NCI-H510A treated with DMSO at 0.1 percent for 48 hours (cell line): ENCODE measurements at regions not wholly inside any gene's neighbourhood (a gene's known extent, or its start where the extent isn't known, plus 50 kb on each side); places are given as distances from the start of the nearest gene placed in this dataset.

Source experiments
- DNase-seq: peaks from one replicate; lab custom pipeline; 2025; lab: John Stamatoyannopoulos, UW

DNA sequence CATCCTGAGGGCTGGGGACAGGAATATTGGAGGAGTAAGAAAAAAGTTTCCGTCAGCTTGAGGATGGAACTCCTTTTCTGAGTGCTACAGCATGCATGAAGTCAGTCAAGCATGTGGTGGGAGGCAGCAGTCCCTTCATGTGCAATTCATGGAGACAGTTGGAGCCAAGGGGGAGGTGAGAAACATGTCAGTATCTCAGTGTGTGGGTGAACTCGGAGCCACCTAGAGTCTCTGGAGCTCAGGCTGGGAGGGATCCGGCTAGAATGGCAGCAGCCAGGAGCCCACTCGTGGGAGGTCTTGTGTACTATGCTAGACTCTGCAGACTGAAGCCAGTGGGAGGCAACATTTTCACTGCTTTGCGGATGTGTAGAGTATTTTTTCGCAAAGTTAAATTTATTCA lies 60.3 kb downstream of the AVPR1A start:
- no peak for DNase-seq

DNA sequence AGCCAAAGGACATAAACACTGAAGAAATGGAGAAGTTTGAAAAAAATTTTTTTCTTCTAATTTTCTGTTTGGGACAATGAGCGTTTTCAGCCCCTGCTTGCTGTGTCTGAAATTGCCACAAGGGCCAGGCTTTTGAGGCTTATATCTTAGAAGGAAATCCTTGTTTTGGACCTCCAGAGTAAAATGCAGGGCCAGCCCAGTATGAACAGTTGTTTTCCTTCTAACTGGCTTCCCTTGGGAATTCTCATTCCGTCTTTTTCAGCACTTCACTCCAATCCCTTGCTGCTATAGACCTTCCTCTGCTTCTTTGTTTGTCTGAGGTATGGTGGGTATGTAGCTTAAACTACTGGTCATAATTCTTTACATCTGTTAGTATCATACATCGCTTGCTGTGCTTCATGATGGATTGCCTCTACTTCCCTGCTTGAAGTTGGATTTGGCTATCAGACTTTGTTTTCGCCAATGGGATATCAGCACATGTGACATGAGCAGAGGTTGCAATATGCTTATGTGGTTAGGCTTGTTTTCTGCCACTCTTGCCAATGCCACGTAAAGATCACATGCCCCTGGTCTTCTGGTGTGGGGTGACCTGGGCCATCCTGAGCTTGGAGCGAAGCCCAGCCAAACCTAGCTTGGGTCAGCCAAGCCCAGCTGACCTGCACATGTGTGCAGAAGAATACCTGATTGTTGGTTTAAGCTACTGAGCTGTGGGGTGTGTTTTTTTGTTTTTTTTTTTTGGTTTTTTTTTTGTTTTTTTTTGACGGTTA lies 64.7 kb downstream of the AVPR1A start:
- no peak for DNase-seq

DNA sequence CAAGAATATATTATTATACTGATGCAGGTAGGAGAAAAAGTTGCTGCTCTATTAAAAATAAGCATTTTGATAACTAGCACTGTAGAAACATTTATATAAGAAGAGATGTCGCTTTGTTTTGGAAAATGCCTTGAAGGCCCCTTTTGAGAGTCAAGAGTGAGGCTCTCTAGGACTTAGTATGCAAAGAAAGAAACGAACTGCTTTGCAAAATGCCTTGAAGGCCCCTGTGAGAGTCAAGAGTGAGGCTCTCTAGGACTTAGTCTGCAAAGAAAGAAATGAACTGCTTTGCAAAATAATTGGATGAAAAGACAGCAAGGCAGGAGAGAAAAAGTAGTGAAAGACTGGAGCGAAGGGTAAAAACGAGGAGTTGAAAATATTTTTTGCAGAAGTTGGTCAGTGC lies 65.9 kb downstream of the AVPR1A start:
- DNase-seq = no peak

DNA sequence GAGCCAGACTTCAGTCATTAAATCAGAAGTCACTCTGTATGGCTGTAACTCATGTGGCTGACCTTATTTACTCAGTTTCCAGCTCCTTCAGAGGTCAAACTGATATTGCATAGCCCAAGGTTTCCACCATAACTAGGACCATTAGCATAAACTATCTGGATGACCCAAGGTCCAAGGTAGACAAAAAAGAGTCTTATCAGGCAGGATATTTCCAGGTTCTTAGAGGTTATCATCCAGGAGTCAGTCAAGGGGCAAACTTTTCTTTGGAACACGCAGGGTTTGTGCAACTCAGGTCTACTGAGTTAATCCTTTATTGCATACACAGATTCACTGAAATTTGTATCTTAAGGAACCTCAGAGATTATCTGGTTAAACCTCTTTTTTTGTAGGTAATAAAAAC lies 66.5 kb downstream of the AVPR1A start:
- no peak for DNase-seq

DNA sequence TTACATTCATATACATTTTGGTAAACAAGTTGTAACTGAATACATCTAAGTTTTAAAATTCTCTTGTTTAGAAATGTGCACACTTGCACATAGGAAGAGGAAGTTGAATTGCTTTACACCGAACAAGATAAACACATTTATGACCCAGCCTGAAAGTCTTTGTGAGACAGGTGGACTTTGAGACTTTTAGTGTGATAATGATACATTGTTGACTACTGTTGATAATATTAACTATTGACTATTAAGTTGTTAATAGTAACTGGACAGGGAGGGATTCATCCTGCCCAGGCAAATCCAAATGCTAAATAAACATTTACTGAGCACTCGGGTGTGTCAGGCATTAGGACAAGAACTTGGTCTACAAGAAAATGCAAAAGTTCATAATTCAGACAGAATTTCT lies 68.0 kb downstream of the AVPR1A start:
- DNase-seq = no peak

DNA sequence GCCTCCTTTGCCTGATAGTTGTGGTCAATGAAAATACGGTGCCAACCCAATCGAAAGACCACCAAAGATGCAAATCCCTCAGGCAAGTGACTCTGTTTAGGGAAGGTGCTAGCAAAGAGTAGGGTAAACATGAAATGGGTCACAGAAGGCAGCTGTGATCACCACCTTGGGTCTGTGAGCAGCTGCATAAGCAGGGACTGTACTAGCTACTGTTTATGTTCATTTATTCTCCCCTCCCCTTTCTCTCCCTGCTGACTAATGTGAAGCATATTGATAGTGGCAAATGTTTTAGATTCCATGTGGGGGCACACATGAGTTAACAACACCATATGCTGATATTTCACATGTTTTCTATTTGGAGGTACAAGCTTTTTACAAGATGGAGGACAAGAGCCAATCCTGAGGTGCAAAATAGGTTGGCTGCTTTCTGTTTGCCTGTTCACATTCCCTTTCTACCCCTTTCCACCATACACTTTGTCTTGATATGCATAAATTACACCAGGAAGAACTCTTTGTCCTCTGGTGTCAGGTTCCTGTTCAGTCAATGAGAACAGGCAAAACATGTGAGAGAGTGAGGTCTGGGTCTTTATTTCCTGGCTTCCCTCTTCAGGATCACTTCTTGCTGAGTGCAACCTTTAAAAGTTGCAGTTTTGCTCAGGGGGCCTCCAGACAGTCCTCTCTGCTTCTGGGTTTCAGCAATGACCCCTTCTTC lies 71.1 kb downstream of the AVPR1A start:
- DNase-seq = peak; percentile 74

DNA sequence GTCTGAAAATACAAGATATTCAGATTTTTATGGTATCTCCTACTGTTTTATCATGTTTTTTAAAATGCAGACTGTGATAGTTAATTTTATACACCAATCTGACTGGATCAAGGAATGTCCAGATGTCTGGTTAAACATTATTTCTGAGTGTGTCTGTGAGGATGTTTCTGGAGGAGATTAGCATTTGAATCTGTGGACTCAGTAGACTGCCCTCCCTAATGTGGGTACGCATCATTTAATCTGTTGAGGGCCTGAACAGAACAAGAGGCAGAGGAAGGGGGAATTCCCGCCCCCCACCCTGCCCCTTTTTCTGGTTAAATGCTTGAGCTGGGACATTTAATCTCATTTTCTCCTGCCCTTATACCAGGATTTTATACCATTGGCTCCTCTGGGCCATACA lies 72.1 kb downstream of the AVPR1A start:
- DNase-seq = no peak

DNA sequence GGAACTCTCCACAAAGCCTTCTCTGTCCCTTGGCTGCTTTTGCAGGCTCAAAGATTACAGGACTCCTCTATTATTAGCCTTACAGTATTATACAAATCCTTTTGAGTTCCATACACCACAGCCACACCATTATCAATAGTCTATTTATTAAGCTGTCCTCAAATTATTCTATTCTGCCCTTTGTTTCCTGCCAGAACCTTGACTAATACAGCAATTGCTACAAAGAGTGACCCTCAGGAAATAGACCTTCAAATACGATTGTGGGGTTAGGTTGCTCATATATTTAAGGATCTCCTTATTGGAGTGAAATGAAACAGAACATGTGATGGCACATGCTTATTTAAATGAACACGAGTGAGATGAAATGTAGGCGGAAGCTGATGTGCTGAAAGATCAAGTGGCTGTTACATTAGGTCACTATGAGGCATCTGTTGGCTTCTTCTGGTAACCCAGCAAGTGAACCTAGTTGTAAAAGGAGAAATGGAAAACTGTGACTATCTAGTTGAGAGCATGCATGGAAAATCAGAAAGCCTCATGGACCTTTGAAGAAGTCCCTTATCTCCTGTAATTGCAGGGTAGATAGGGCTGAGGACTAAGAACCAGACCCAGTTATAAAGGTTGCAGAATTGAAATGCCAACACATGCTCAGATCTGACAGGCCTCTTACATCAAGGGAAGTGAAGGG lies 75.5 kb downstream of the AVPR1A start:
- DNase-seq = no peak

DNA sequence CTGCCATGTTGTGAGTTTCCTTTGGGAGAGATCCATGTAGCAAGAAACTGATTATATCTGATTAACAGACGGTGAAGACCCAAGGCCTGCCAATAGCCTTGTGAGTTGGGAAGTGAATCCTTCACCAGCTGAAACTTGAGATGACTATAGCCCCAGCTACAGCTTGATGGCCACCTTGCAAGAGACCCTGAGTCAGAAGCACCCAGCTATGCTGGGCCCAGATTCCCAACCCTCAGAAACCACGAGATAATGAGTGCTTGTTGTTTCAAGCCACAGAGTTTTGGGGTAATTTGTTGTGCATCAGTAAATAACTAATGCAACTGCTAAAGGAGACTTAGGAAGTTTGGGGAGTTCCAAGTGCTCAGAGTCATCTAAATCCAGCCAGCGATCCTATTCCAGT lies 80.3 kb downstream of the AVPR1A start:
- no peak for DNase-seq

DNA sequence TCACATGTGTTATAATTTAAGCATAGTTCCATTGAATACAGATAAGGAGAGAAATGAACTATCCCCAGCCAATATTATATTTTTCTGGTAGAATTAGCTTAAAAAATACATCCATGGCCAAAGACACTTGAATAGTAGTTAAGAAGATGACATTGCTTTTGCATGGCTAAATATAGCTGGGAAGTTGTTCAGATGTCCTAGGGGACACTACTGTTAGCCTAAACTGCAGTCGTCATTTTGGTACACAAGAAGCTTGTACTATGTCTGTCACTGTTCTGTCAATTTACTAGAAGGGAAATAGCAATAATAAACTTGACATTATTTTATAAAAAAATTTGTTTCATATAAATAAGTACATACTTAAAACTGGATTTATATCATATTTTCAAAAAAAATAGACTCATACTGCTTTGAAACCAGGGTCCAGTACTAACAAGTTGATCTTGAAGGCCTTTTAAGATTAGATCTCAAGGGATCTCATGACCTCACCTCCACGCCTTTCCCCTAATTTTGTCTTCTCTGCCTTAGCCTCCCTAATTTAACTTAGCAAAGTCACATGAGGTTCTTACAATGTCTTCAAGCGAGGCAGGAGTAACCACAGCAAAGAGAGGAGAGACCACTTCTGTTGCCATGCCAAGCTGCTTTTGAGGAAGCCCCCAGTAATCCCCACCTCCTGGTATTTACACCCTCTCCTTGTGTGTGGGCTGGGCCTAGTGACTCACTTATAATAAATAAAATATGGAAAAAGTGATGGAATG lies 81.0 kb downstream of the AVPR1A start:
- DNase-seq = no peak

DNA sequence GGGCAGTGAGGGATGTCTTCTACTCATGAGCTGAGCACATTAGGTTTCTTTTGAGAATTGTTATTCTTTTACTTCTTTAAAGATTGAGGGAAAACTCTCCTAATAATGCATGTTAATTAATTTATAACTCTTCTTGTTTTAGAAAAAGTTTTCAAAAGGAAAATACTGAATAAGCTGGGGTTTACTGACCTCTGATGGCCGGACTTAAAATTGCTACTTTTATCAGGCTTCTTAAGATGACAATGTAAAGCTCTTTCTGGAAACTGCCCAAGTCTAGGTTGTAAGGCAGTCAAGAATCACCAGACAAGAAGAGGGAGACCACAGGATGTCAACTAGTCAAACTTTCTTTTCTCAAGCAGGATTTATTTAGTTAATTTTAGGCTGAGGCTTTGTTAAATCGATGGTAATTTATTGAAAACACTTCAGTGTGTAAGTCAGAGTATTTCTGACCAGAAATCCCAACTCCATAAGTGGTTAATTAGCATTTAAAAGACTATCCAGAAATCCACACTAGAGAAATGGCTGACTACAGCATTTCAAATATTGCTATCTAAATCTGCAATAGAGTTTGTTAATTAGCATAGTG lies 82.1 kb downstream of the AVPR1A start:
- peak; percentile 77 for DNase-seq

DNA sequence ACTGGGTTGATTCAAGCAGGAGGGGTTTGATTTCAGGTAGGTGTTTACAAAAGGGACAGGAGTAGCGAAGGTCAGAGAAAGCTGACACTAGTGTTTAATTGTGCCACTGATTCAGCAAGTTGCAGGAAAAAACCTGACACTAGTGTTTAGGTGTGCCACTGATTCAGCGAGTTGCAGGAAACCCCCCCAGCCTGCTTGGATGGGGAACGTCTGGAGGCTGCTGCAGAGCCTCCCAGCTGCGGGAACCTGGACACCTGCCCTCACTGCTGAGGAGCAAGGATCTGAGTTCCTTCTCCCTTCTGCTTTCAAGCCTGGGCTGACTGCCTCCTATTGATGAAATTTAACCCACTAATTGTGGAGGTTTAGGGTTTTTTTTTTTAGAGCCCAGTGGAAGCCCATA lies 84.2 kb downstream of the AVPR1A start:
- DNase-seq = peak; percentile 25

DNA sequence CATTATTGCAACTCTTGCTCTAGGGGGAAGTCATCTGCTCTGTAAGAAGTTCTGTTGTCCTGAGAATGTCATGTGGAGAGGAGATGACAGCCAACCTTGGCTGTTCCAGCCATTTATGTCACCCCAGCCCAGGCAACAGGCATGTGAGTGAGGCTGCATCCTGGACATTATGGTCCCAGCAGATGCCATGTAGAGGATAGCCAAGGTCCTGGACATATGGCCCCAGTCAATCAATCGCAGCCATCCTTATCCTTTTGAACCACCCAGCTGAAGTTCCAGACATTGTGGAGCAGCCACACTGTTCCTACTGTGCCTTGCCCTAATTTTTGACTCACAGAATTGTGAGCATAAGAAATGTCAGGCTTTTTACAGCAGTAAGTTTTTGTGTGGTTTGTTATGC lies 84.9 kb downstream of the AVPR1A start:
- no peak for DNase-seq

DNA sequence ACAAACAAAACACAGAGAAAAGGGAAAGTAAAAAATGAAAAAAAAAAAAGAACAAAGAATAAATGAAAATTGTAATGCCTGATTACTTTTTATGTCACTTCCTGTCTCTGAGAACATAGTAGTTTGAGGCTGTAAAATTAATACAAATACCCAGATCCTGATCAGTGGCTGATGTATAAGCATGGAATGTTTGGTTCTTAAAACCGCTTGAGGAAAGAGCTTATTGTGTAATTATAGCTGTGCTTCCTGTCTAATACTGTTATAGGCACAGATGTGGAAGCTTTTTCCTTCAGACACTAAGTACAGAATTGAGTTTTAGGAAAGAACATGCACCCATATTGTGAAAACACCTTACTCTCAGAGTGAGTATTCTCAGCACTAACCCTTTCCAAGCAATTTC lies 86.9 kb downstream of the AVPR1A start:
- DNase-seq = no peak

DNA sequence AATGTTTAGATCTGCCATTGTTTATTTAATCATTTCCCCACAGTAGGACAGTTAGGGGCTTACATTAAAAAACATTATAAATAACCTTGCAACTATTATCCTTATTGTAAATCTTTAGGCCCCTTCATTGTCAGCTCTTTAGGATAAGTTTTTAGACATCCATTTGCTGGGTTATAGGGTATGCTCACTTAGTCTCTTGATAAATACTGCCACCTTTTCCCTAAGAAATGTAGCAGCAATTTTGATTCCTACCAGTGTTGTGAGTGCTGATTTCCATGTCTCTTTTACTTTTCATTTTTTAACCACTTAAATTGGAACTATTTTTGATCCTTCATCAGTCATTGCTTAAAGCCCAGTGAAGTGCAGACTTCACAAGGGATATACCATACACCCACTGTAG lies 94.4 kb downstream of the AVPR1A start:
- DNase-seq = no peak

DNA sequence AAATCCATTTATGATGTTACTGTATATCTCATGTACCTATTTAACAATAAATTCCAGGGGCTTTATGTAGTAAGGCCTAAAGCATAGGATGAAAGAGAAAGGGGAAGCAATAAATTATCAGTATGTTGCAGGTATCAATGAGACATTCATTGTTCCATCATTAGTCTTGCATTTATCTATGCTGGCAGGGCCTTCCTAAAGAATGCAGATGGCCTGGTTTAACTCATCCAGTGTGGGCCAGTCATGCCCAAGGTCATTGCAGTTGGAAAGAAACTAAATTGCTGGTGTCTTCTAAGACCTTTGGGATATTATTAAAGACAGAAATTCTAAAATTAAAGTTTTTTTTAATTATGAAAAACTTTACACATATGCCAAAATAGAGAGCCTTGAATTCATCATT lies 98.3 kb downstream of the AVPR1A start:
- DNase-seq = no peak

DNA sequence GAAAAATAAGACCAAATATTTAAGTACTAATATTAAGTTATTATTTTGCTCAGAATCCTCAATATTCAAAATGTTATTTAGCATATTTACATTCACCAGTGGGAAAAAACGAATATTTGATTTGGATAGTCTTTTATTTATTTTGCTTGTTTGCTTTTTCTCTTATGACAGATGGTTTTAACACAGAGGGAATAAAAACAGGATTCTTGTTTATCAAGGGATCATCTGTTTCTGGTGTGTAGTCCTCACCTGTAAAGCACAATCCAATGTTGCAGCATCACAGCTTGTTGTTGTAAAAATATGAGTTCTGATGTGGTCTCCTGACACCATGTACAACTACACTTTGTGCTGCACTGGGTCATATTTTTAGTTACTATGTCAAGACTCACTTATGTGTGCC lies 103.9 kb downstream of the AVPR1A start:
- peak; percentile 26 for DNase-seq

DNA sequence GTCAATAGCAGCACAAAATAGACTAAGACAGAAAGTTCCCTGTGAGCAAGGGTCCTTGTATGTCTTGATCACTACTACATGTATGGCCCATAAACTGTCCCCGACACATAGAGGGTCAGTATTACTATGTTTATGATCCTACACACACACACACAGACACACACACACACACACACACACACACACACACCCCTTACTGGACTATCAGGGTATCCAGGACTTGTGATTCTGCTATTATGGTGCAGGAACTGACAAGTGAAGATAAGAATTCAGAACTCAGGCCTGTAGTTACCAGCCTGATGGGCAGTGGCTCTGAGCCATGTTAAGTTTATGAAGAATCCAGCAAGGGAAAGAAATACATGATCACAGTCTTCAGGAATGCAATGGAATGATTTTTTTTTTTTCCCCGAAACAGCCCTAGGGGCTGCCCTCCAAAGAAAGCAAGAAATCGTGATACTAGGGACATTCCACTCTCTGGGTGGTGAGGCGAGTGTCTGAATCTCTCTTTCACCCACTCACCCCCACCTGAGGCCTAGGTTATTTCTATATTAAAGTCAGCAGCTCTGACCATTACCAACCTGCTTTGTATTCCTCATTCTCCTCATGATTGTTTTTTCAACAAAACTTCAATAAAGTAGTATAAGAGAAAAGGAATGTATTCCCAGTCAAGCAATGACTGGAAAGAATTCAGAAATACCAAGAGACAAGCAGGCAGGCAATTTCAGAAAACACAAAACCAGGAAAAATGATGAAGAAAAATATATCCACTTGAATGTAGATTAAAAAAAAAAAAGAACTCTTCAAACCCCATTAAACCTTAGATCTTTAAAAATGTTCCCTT lies 105.8 kb downstream of the AVPR1A start:
- DNase-seq = no peak

DNA sequence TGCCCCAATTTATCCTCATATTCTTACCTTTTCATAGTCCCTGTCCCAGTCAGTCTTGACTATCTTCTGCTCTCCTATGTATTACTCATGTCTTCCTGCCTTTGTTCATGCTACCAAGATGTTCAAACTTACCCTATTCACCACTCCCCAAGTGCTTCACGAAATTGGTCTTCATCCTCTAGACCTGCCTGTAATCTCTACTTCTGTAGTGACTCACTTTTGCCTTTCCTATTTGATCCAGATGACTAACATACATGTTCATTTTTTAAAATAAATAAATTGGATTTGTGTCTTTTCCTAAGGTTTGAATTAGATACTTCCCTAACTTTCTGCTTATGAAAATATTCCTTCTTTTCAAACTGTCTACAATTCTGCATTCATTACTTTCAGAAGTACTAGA lies 107.7 kb upstream of the PPM1H start:
- no peak for DNase-seq

DNA sequence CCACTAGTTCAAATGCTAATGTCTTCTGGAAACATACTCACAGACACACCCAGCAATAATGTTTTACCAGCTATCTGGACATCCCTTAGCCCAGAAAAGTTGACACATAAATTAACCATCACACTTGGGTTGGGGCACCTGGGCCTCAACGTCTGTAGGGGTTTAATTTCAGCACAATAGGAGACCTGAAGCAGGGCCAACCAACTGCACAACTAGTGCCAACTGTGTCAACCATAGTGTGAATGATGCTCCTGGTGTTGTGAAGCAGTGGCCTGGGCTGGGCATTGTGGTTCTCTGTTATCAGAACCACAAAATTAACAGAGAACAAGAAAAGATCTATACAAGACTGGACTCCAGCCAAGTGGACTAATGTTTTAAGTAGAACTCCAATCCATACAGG lies 106.7 kb upstream of the PPM1H start:
- DNase-seq = no peak

DNA sequence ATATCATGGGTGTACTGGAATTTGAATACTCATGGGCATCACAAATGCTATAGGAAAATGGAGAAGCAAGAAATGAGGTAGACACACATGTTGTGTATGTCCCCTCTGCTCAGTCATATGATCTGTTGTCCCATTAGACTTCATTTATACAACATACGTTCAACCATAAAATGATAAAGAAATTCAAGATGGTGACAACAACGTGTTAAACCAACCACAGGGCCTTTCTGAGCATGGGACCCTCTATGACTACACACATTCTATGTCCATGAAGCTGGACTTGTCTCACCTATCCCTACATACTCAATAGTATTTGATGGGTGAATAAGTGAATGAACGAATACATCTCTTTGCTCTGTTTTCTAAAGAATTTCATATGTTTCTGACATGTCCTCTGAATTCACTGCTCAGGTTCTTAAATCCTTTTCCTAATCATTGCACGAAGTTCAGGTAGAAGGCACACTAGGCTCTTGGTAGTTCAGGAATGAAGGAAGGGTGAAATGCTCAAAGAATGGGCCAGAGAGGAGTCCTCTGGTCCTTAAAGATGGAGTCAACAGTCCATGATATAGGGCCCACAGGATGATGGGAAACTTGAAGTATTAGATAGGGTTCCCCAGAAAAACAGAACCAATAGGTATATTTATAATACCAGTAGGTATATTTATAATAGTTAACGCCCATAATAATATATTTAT lies 105.7 kb upstream of the PPM1H start:
- no peak for DNase-seq
